ENCODE measurements at regions not wholly inside any gene's neighbourhood (a gene's known extent, or its start where the extent isn't known, plus 50 kb on each side); places are given as distances from the start of the nearest gene placed in this dataset.
"Not testable (repeated sequence)": the region's sequence is repeated elsewhere in the genome, so short reads cannot be mapped to it uniquely, and the experiment has no call there.

GRCh38 chr1:223991297-223991857 is 122.5 kb upstream of the FBXO28 start:
- DNase-seq (ENCODE audit: low spot score), result not testable (repeated sequence)

DNA sequence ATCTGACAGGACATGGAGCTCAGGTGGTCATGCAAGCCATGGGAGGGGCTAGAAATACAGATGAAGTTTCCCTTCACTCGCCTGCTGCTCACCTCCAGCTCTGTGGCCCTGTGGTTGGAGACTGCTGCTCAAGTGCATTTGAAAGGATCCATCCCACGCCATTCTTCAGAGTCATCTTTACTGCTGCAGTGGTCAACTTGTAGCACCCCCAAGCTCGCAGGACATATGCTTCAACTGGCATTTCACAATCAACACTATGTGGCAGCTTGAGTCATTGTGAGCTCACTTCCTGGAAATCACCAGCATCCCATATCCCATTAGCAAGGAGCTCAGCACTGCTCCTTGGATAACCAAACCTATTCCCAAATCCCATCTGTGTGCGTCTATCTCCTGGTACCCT is 116.2 kb upstream of the TP53BP2 start:
- not testable (repeated sequence) for DNase-seq (ENCODE audit: low spot score)

GRCh38 chr1:223952801-223953200 is 107.1 kb upstream of the TP53BP2 start:
- not testable (repeated sequence) for DNase-seq (ENCODE audit: low spot score)

- DNase-seq (ENCODE audit: low spot score), result not testable (repeated sequence)
These were observed 105.8 kb upstream of the TP53BP2 start for GRCh38 chr1:223951551-223951950.

DNA sequence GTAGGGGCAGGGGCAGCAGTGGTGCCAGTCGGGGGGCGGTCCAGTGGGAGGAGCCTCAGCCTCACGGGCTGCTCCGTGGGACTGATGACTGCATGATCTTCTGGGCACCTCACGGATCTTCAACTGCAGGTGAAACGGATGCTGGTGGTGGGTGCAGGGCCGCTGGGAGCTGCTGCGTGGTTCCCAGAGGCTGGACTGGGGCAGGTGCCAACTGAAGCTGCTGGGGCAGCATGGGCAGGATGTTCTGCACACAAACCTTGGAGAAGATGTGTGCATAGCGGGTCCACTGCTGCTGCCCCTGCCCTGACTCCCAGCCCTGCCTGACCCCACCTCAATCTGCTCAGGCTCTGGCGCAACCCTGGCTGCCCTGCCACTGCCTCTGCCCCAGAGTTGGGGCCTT is 104.2 kb upstream of the TP53BP2 start:
- DNase-seq (ENCODE audit: low spot score), result not testable (repeated sequence)

DNA sequence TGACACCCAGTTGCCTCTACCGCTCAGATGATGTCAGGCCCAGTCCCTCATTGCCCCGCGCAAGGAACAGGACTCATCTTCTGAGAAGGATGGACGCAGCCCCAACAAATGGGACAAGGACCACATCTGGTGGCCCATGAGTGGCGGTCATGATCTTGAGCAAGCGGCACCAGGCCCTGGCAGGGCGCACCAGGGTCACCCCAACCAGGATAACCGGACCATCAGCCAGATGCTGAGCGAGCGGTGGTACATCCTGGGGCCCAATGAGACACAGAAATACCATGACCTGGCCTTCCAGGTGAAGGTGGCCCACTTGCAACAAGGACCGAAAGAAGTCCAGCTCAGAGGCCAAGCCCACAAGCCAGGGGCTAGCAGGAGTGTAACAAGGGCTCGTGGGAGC is 102.3 kb upstream of the TP53BP2 start:
- not testable (repeated sequence) for DNase-seq (ENCODE audit: low spot score)

DNA sequence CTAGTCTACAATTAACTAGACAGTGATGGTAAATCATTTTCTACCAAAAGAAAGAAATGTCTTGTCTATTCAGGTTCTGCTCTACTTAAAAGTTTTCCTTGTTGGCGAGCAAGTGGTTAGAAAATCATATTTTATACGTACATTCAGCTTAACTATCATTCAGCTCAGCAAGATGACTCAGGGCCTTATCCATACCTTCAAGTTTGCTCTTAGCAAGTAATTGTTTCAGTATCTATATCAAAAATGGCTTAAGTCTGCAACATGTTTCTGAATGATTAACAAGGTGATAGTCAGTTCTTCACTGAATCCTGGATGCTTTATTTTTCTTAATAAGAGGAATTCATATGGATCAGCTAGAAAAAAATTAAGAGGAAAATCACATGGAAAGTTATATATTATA is 90.8 kb upstream of the TP53BP2 start:
- not testable (repeated sequence) for DNase-seq (ENCODE audit: low spot score)

DNA sequence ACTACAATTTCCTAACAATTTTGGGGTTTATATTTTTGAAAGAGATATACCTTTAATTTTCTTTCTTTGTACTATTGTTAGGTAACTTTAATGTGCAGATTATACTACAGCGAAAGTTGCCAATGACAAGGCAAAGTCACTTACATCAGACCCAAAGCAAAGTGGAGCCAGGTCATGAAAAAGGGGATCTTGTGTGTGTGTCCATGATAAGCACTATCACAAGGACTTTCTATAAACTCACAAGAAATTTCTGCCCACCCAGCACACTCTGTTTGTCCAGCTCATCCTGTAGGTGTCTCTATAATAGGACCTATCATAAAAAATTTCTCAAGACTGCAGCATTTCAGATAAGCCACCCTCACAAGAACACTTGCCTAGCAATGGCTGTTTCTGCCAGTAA is 85.7 kb upstream of the TP53BP2 start:
- not testable (repeated sequence) for DNase-seq (ENCODE audit: low spot score)

GRCh38 chr1:223920805-223921204 is 75.1 kb upstream of the TP53BP2 start:
- not testable (repeated sequence) for DNase-seq (ENCODE audit: low spot score)

GRCh38 chr1:223915476-223915875 is 69.7 kb upstream of the TP53BP2 start:
- not testable (repeated sequence) for DNase-seq (ENCODE audit: low spot score)

- not testable (repeated sequence) for DNase-seq (ENCODE audit: low spot score)
These were observed 68.0 kb upstream of the TP53BP2 start for GRCh38 chr1:223913715-223914114.

- not testable (repeated sequence) for DNase-seq (ENCODE audit: low spot score)
These were observed 62.3 kb upstream of the TP53BP2 start for GRCh38 chr1:223907943-223908587.

DNA sequence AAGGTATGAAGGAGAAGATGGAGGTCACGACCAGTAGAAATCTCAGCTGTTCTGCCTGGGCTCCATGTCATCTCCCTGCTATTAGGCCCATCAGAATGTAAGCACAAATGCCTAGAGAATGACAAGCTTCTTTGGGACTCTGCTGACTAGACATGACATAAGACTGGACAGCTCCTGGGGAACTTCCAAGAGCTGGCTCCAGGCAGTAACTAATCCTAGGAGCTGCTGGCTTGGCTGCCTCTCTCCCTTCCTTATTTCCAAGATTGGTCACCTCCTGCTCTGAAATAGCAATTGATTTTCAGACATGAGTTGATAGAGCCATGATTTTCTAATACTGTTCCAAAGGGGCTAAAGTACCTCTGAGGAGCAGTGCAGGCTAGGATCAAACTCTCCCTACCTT is 57.5 kb upstream of the TP53BP2 start:
- DNase-seq (ENCODE audit: low spot score), result not testable (repeated sequence)

- DNase-seq (ENCODE audit: low spot score), result not testable (repeated sequence)
These were observed 54.0 kb upstream of the TP53BP2 start for GRCh38 chr1:223899775-223900174.

DNA sequence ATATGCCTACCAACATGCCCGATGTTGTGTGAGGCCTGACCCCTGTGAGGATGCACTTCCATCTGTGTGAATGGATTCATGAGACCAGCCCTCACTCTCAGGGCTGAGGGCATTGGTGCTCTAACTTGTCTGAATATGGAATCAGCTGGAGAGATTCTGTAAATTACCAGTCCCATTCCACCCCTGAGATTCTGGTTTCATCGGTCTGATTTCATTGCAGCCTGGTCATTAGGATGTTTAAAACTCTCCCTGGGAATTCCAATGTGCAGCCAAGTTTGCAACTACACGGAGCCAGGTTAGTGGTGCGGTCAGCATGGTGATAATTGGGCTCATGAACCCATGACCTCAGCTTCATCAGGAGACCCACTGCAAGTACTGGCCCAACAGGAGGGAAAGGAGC is 51.4 kb upstream of the TP53BP2 start:
- not testable (repeated sequence) for DNase-seq (ENCODE audit: low spot score)

DNA sequence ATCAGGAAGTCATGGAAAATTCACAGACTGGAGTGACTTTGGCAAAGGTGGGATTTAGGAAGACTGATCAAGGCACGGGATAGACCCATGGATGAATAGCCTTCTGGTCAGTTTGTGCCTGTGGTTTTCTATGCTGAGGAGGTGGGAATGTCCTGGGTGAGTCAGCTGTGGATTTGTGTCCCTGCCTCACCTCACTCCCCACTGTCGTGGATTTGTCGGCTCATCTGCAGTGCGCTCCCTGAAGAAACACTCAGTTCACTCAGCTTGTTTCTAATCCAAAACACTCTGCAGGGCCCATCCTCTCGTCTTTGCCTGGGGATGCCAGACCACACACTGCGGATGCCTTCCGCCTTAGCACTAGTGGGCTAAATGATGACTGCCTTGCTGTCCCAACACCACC is 50.2 kb upstream of the TP53BP2 start:
- not testable (repeated sequence) for DNase-seq (ENCODE audit: low spot score)

Small RNA genes in the stretch of these regions (small RNA-seq; reads per million reads assigned to genes)
- gene RNU6-1319P, result 0 reads per million in 2 experiments
